ENCODE measurements at regions not wholly inside any gene's neighbourhood (a gene's known extent, or its start where the extent isn't known, plus 50 kb on each side); places are given as distances from the start of the nearest gene placed in this dataset.

GRCh38 chr18:41829647-41830516 is 125.2 kb upstream of the PIK3C3 start:
- DNase-seq: no peak

DNA sequence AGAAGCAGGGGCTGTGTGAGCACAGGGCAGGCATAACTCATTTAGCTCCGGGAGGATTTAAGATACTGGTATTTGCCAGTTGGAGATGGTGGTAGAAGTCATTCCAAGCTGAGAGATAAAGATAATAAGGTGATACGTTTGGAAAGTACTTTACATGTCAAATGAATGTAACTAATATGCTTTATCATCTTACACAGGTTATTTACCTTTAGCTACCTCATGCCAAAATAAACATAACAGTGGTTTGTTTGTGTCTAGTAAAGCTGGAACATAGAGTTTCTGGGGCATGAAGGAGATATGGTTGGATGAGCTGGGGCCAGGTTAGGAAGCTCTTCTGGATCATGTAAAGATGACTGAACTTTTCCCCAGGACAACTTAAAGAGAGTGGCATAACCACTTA is 126.9 kb upstream of the PIK3C3 start:
- no peak for DNase-seq

DNA sequence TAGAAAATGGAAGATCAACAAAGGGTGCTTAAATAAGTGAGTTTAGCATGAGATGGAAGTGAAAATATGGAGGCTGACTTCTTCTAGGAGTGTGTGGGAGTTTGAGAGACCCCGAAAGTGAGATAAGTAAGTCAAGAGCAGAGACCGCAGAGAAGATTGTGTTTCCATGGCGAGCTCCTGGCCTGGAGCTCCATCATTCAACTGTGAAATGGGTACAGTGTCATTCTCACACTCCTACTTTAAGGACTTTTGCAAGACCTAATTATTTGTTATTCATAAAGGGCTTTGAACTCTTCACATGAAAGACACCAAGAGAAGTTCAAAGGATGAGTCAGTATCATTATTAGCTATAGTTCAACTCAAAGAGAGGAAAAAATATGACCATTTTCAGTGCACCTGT is 134.2 kb upstream of the PIK3C3 start:
- DNase-seq: no peak

DNA sequence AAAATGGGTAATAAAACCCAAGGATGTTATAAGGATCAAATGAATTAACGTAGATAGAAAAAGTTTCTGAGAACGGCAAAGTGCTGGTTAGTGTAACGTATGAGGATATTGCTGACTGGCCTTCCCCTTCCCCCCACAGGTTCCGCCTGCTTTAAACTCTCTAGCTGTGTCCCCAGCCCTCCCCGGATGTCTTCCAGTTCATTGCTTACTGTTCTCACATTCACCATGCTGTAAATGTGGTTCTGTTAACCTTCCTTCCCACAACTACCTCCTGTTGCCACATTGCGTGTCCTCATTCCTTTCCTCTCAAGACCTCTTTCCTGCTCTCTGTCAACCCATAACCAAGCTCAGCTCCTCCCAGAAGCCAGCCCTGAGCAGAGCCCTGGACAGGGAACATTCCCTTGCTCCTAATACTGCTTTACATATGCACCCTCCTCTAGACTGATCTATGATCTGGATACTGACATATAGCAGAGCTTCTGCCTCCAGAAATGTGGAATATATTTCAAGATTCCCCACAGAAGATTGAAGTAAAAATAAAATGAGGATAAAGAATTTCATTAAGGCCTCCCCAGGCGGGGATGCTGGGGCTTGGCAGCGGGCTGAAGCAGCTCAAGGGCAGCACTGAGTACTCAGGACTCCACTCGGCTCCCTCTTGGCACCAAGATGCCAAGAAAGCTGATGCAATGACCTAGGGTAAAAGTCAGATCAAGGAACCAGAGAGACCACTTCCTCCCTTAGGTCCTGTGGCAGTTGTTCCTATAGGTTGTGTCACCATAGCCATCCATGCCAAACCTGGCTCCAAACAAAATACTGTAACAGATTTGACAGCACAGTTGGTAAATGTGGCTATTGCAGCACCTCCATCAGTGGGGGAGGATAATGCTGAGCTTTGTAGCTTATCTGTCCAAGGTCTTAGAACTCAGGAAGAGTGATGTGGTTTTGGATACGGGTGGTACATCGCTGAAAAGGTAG is 136.4 kb upstream of the PIK3C3 start:
- DNase-seq: no peak

- DNase-seq: no peak
Observed at GRCh38 chr18:41814651-41815050, 140.4 kb upstream of the PIK3C3 start.

DNA sequence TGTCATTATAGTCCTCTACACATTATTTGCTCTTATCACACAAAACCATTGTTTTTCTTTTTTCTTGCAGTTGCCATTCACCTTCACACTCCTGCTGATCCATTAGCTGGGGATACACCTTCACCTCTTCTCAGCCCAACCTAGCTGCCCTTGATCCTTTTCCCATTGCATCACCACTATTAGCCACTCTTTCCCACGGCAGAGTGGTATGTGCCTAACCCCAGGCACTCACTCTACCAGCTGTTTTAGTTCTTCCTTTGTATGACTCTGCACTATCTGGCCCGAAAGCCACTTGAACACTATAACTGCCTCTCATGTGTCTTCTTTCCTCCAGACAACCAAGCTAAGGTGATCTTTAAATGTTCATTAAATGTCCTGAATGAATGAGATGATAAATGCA is 145.4 kb upstream of the PIK3C3 start:
- DNase-seq: no peak

DNA sequence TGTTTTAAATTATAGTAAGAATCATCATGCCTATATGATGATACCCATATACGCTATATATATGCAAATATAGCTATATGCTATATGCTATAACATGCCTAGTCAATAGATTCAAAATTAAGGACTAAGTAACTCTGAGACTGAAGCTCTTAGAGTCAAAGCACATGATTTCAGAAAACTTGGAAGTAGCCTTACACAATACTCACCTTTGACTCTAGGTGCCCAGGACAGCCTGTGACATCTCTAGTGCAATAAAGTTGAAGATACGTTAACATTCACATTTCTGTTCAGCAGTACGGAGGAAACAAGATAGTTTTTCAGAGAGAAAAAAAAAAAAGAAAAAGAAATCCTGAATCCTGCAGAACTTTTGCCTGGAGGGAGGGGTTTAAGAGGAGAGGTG is 149.7 kb upstream of the PIK3C3 start:
- DNase-seq: no peak

DNA sequence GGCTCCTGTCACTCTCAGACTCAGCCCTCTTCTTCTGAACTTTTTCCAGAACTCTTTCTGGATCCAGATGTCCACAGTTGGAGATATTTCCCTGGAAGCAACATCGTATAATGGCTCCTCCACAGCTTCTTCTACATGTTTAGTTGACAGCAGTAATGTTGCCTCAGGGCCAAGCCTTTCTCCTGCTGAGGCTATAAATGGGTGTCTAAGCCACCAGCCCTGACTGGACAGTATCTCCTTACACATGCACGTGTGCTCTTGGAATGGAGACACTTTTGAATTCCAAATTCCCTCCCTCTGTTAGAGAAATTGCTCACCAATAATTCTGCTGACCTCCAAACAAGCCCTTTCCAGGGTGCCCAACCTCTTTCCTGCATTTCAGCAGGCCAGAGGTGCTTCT is 156.2 kb upstream of the PIK3C3 start:
- DNase-seq: no peak

DNA sequence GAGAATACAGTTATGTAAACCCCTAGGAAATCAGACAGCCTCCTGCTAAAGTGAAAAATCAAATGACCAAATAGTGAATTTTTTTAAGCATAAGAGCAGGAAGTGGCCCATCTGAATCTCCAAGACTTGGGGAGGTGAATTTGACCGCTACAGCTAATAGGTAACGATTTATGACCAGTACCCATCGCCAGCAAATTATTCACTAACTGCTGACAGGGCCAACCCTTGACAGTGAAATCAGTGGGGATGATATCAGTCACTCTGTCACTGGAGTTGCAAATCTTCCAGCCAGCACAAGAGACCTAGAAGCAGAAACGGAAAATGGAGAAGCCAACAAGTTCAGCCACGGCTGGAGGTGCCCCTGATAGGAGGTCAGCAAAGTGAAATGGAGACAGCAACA is 164.3 kb upstream of the PIK3C3 start:
- no peak for DNase-seq

DNA sequence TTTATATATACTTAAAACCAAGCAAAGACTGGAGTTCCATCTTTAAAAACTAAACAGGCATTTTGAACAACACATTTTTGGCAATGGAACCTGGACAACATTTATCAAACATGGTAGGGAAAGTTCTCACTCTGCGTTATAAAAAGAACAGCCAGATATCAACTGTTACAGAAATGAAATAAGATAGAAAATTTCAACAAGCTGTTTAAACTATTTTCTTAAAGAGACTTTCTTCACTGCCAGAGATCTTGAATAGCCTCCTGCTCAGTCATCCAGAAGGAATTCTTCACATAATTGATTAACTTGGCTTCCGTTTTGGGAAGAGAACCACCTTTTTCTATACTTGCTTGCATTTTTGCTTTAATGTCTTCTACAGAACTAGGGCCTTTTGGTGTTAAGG is 166.0 kb upstream of the PIK3C3 start:
- DNase-seq: no peak

DNA sequence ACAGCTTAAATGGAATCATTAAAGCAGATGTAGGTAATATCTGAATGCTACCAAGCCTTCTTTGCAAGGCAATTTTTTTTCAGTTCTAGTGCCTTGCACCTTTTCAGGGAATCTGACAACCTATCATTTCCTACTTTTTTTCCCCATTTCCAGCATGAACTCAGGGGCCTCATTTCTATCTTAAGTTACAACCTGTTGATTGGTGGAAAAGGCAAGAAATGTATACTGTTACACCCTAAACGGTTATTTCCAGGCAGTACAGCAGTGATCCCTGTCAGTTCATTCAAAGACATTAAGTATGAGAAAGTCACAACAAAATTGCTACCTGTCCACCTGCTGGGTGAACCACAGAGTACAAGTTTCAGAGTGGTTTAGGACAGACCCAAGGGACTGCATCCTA is 171.2 kb upstream of the PIK3C3 start:
- DNase-seq: no peak

- DNase-seq: no peak
Observed at GRCh38 chr18:41783065-41783818, 171.8 kb upstream of the PIK3C3 start.

- no peak for DNase-seq
Observed at GRCh38 chr18:41771973-41772372, 183.1 kb upstream of the PIK3C3 start.

DNA sequence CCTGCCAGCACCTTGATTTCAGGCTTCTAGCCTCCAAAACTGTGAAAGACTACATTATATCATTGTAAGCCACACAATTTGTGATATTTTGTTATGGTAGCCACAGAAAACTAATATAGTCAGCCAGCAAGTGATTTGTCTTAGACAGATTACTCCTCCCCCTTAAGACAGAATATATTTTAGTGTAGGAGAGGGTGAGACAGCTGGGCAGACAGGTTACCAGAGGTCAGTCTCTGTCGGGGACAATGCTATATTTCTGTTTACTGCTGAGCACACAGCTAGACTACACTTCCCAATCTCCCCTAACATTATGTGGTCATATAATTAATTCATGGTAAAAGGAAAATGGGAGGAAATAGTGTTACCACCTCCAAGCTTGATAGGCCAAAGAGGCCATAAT is 185.8 kb upstream of the PIK3C3 start:
- no peak for DNase-seq

GRCh38 chr18:41768467-41768866 is 186.6 kb upstream of the PIK3C3 start:
- DNase-seq: no peak

GRCh38 chr18:41767960-41768359 is 187.1 kb upstream of the PIK3C3 start:
- DNase-seq: no peak

DNA sequence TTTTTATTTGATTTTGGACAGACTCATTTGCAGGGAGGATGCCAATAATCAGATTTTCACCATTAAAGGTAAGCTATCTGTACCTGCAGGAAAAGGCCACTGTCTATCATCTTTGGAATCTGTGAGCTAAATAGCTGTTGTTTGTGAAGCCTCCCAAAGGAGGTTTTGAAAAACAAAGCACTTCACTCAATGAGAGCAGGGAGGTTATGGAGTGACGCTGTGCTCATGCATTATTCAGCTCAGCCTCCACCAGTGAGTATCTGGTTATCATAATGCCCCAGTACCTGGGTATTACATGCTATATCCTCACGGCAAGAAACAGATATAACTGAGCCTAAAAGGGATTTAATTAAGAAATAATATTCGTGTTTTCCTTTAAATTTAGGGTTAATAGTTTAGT is 189.6 kb upstream of the PIK3C3 start:
- no peak for DNase-seq

GRCh38 chr18:41763361-41763760 is 191.7 kb upstream of the PIK3C3 start:
- DNase-seq: no peak

- DNase-seq: no peak
Observed at GRCh38 chr18:41761333-41762018, 193.6 kb upstream of the PIK3C3 start.

DNA sequence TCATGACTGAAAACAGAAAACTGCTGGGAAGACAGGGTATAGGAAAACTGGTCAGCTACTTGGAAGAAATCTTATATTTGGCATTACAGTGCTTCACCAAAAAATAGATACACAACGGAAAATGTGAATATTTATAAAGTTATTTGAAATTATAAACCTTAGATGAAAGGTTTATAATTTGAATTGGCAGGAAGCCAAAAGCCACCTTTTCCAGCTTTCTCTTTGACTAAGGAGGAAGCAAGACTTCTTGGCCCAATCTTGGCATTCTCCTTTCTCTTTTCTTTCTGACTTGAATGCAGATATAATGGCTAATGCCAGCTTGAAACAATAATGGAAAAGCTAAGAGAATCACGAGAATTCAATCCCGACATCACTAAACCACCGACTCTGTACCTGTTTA is 196.5 kb upstream of the PIK3C3 start:
- no peak for DNase-seq

DNA sequence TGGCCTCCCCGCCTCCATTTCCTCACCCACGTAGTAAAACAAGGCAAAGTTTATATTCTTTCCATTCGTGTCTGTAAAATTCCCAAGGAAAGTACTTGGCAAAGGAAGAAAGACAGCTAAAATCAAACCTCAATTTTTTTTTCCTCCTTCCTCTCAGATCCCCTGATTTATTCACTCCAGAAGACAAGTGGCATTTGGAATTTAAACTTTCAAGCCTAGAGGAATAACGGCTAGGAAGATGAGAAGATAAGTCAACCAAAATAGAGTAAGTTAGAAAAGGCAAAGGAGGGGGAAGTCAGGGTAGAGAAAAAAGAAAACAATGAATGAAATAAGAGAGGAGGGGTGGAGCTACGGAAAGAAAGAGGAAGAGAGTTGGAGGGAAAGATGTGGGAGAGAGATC is 198.9 kb upstream of the PIK3C3 start:
- no peak for DNase-seq

DNA sequence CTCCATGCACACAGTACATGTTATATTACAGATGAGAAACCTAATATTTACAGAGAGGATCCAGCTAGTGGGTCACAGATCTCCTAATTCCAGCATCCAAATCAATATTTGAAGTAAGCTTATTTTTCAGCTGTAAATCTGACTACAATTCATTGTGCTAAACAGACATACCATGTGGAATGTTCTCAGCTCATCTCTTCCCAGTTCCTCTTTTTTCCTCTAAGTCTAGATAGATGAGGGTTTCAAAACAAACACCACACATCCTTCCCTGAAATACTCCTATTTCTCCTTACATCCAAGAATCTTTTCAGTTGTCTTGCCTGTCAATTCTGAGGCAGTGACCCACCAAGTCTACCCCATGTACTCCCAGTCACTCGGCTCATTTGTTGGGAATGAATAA is 200.7 kb upstream of the PIK3C3 start:
- DNase-seq: no peak

- no peak for DNase-seq
Observed at GRCh38 chr18:41753826-41754225, 201.2 kb upstream of the PIK3C3 start.

Measured in cerebellar nuclear complex (tissue), 1 donor.